Uterus (tissue), 2 donors: ENCODE measurements at regions not wholly inside any gene's neighbourhood (a gene's known extent, or its start where the extent isn't known, plus 50 kb on each side); places are given as distances from the start of the nearest gene placed in this dataset.

Source experiments
- CTCF ChIP-seq, 4 experiments: fragments of 200-600 bp in 2 of 4; fragments of 450-650 bp in 2 of 4; sonication (generic) in 2 of 4; IDR thresholded peaks; one replicate each; pipeline ENCODE4 v1.5.1; 2016 to 2019; ENCODE audit warnings: antibody characterized with exemption in 4 of 4, mild to moderate bottlenecking in 2 of 4, moderate library complexity in 1 of 4
- POLR2A ChIP-seq, 2 donors: fragments of 450-650 bp; IDR thresholded peaks; one replicate each; pipeline ENCODE4 v1.6.1; 2016; ENCODE audit warnings: antibody characterized with exemption in 2 of 2, mild to moderate bottlenecking in 1 of 2, moderate library complexity in 1 of 2

DNA sequence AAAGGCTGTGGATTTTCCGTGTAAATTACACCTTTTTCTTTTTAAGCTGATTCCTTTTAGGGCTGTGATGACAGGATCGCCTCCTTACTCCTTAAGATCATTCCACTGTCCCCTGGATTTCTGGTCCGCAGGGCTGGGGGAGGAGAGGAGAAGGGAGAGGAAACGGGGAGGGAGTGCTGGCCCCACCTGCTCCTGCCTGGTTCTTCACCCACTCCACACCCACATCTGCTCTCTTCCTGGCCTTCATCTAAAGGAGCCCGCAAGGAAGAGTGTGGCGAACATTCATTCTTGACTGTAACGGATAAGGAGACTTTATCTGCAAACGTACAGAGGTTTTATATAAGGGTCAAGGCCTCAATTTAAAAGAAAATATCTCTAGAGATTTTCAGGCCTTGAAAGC, 242.0 kb downstream of the RHOU start:
- TF ChIP-seq CTCF (IDR thresholded peaks at IDR 0.05) (no peak), POLR2A (IDR thresholded peaks at IDR 0.05) (no peak)
